Liver (tissue), 8 donors: ENCODE measurements at regions not wholly inside any gene's neighbourhood (a gene's known extent, or its start where the extent isn't known, plus 50 kb on each side); places are given as distances from the start of the nearest gene placed in this dataset.

Experiments used
- DNase-seq: peaks from one replicate; pipeline ENCODE4 v3.0.0-alpha.2; 2017; ENCODE audit warnings: low spot score
- H3K27ac ChIP-seq, 2 donors: one replicate each; pipeline ENCODE4 v1.7.0; 2013; ENCODE audit warnings: inconsistent platforms in 2 of 2, low read length in 2 of 2, control low read depth in 1 of 2, low read depth in 1 of 2, mild to moderate bottlenecking in 1 of 2
- H3K27me3 ChIP-seq, 4 donors: one replicate each; pipeline versions ENCODE4 v1.6.1 to v1.7.0; 2013; ENCODE audit warnings: low read length in 3 of 4, inconsistent platforms in 1 of 4, mild to moderate bottlenecking in 1 of 4, moderate library complexity in 1 of 4; ENCODE audit not compliant: control insufficient read depth in 4 of 4, insufficient read depth in 4 of 4
- H3K36me3 ChIP-seq, 4 donors: one replicate each; pipeline versions ENCODE4 v1.6.1 to v1.7.0; 2013; ENCODE audit warnings: low read length in 3 of 4, mild to moderate bottlenecking in 3 of 4, low read depth in 1 of 4, moderate library complexity in 1 of 4; ENCODE audit not compliant: control insufficient read depth in 4 of 4, insufficient read depth in 3 of 4
- H3K4me1 ChIP-seq, 4 donors: one replicate each; pipeline versions ENCODE4 v1.6.1 to v1.7.0; 2013; ENCODE audit warnings: low read length in 3 of 4, mild to moderate bottlenecking in 3 of 4, moderate library complexity in 1 of 4; ENCODE audit not compliant: control insufficient read depth in 4 of 4, insufficient read depth in 4 of 4
- H3K4me3 ChIP-seq, 3 donors: one replicate each; pipeline versions ENCODE4 v1.6.1 to v1.7.0; 2013; ENCODE audit warnings: low read length in 3 of 3, control low read depth in 1 of 3, low read depth in 1 of 3, mild to moderate bottlenecking in 1 of 3
- H3K9ac ChIP-seq, 2 donors: one replicate each; pipeline ENCODE4 v1.7.0; 2013; ENCODE audit warnings: low read length in 2 of 2, mild to moderate bottlenecking in 2 of 2, moderate library complexity in 2 of 2, control low read depth in 1 of 2, low read depth in 1 of 2
- H3K9me3 ChIP-seq, 4 donors: one replicate each; pipeline versions ENCODE4 v1.6.1 to v1.7.0; 2013; ENCODE audit warnings: low read length in 3 of 4; ENCODE audit not compliant: control insufficient read depth in 4 of 4
- CTCF ChIP-seq: fragments of 150-350 bp; IDR thresholded peaks from 2 replicates; pipeline ENCODE4 v1.5.1; 2017; ENCODE audit warnings: improper control_type of control experiment, low read depth, low read length; ENCODE audit not compliant: missing input control
- EGR1 ChIP-seq, 2 donors: IDR thresholded peaks; 2 replicates each; pipeline ENCODE4 v1.6.1; 2016 to 2018; ENCODE audit warnings: antibody characterized with exemption in 2 of 2, low read depth in 2 of 2
- HNF4A ChIP-seq, 2 donors: conservative IDR thresholded peaks; 2 replicates each; pipeline ENCODE4 v1.6.1; 2016; ENCODE audit warnings: antibody characterized with exemption in 2 of 2, mild to moderate bottlenecking in 2 of 2
- HNF4G ChIP-seq: IDR thresholded peaks from 2 replicates; pipeline ENCODE4 v1.6.1; 2016; ENCODE audit warnings: antibody characterized with exemption
- JUND ChIP-seq, 2 donors: IDR thresholded peaks; 2 replicates each; pipeline ENCODE4 v1.6.1; 2016; ENCODE audit warnings: antibody characterized with exemption in 2 of 2
- MAX ChIP-seq: IDR thresholded peaks from 2 replicates; pipeline ENCODE4 v1.6.1; 2016; ENCODE audit warnings: antibody characterized with exemption
- NR2F2 ChIP-seq: IDR thresholded peaks from 2 replicates; pipeline ENCODE4 v1.6.1; 2016; ENCODE audit warnings: antibody characterized with exemption
- REST ChIP-seq: IDR thresholded peaks from 2 replicates; pipeline ENCODE4 v1.6.1; 2016; ENCODE audit warnings: antibody characterized with exemption, mild to moderate bottlenecking
- RXRA ChIP-seq, 2 donors: IDR thresholded peaks; 2 replicates each; pipeline ENCODE4 v1.6.1; 2017 to 2018; ENCODE audit warnings: antibody characterized with exemption in 2 of 2, mild to moderate bottlenecking in 1 of 2
- TAF1 ChIP-seq: conservative IDR thresholded peaks from 2 replicates; pipeline ENCODE4 v1.6.1; 2016; ENCODE audit warnings: antibody characterized with exemption, mild to moderate bottlenecking
- ZBTB33 ChIP-seq: IDR thresholded peaks from 2 replicates; pipeline ENCODE4 v1.6.1; 2016; ENCODE audit warnings: antibody characterized with exemption
- WGBS: extraction: QIAGEN DNeasy Blood & Tissue Kit; methylation state at CpG from one replicate; pipeline ENCODE4 v1.1.7; 2013; 5-methylcytosine and 5-hydroxymethylcytosine counted together
- donor health status: healthy.
- donor health status: healthy.
- donor health status: healthy.
- donor health status: healthy.
- donor health status: healthy.

GRCh38 chr13:111568290-111568689, 247.8 kb downstream of the TEX29 start (continued):
- TF ChIP-seq CTCF: no peak
- TF ChIP-seq HNF4A (conservative IDR thresholded peaks at IDR 0.05): peak; percentile 95 to 97
- peak; percentile 85 for TF ChIP-seq HNF4G
- TF ChIP-seq TAF1: no peak
- peak in 1 of 2 donors; percentile 19 for TF ChIP-seq JUND (IDR thresholded peaks at IDR 0.05)
- TF ChIP-seq NR2F2: no peak
- TF ChIP-seq RXRA (IDR thresholded peaks at IDR 0.05): peak; percentile 80 to 89

- Histone ChIP-seq H3K9ac (no peak overlapping the region), H3K9me3 (peaks cover 6 to 20% (median 8%) of the 10 kb centered on the region in 4 donors), H3K36me3 (no peaks in the 10 kb centered on the region), H3K27ac (no peak overlapping the region), H3K27me3 (no peaks in the 10 kb centered on the region), H3K4me3 (no peak overlapping the region), H3K4me1 (peaks cover 0 to 2% (median 0%) of the 10 kb centered on the region in 4 donors)
- TF ChIP-seq CTCF (no peak), HNF4A (conservative IDR thresholded peaks at IDR 0.05) (no peak), EGR1 (IDR thresholded peaks at IDR 0.05; ENCODE audit: low read depth in 2 of 2) (no peak), REST (no peak), RXRA (IDR thresholded peaks at IDR 0.05) (no peak), MAX (no peak), ZBTB33 (no peak)
- 94% methylated on average over 1 of the region's 1 CpG for WGBS
- no peak for DNase-seq
Observed at GRCh38 chr13:111570911-111571310, 250.5 kb downstream of the TEX29 start.
